H1 (cell line): ENCODE measurements at regions not wholly inside any gene's neighbourhood (a gene's known extent, or its start where the extent isn't known, plus 50 kb on each side); places are given as distances from the start of the nearest gene placed in this dataset.
A peak's percentile ranks its signal among the peaks of the same experiment; 100 is the strongest.

ENCODE experiments used
- CTCF ChIA-PET: fragments of 300-600 bp; sonication (Branson Sonifier 250); formaldehyde crosslinking; loops from one replicate; lab custom pipeline; 2021; ENCODE audit not compliant: partially characterized antibody; lab: Charles Lee
- POLR2A ChIA-PET: fragments of 300-600 bp; sonication (Branson Sonifier 250); formaldehyde crosslinking; loops from one replicate; lab custom pipeline; 2021; ENCODE audit warnings: inconsistent platforms; ENCODE audit not compliant: partially characterized antibody; lab: Charles Lee
- DNase-seq, 2 experiments: peaks; one replicate each; pipeline versions ENCODE4 v3.0.0 to v3.0.0-alpha.2; 2010 to 2022; ENCODE audit warnings: low spot score in 2 of 2, low read depth in 1 of 2, mixed read lengths in 1 of 2
- FAIRE-seq: peaks from 2 replicates; lab custom pipeline; 2011; peaks lifted over from hg19 to GRCh38; lab: Jason Lieb, UNC
- H2AFZ ChIP-seq: 2 replicates; pipeline ENCODE4 v1.8.1; 2012; ENCODE audit warnings: low read length, inconsistent platforms
- H2AK5ac ChIP-seq: 2 replicates; pipeline ENCODE4 v1.6.1; 2013; ENCODE audit warnings: low read depth, low read length
- H2BK120ac ChIP-seq: replicated peaks from 2 replicates; pipeline ENCODE3; 2013; ENCODE audit warnings: low read depth, low read length, inconsistent platforms
- H2BK12ac ChIP-seq: 2 replicates; pipeline ENCODE4 v1.6.1; 2013; ENCODE audit warnings: low read depth, low read length
- H2BK15ac ChIP-seq: 2 replicates; pipeline ENCODE4 v1.6.1; 2013; ENCODE audit warnings: low read length
- H2BK20ac ChIP-seq: 2 replicates; pipeline ENCODE4 v1.6.1; 2013; ENCODE audit warnings: low read length
- H2BK5ac ChIP-seq: 2 replicates; pipeline ENCODE4 v1.6.1; 2013; ENCODE audit warnings: low read depth, low read length
- H3K14ac ChIP-seq: 2 replicates; pipeline ENCODE4 v1.6.1; 2013; ENCODE audit warnings: inconsistent platforms; ENCODE audit not compliant: insufficient read length
- H3K18ac ChIP-seq: 2 replicates; pipeline ENCODE4 v1.6.1; 2013; ENCODE audit warnings: low read length; ENCODE audit errors: extremely low read depth
- H3K23ac ChIP-seq: 2 replicates; pipeline ENCODE4 v1.6.1; 2013; ENCODE audit warnings: inconsistent platforms; ENCODE audit not compliant: insufficient read length
- H3K23me2 ChIP-seq: 2 replicates; pipeline ENCODE4 v1.6.1; 2013; ENCODE audit warnings: low read depth, low read length
- H3K27ac ChIP-seq: 2 replicates; pipeline ENCODE4 v1.6.1; 2011; ENCODE audit warnings: low read depth, low read length, inconsistent platforms
- H3K27me3 ChIP-seq, 4 experiments: replicated peaks in 1 of 4; 1 replicate in 1 of 4; 2 replicates in 3 of 4; pipeline versions ENCODE4 v1.6.1 to v1.8.1; 2011 to 2013; ENCODE audit warnings: low read length in 3 of 4, mild to moderate bottlenecking in 3 of 4, inconsistent platforms in 2 of 4, mixed read lengths in 2 of 4, moderate library complexity in 1 of 4; ENCODE audit not compliant: control insufficient read depth in 3 of 4, insufficient read depth in 3 of 4; ENCODE audit errors: extremely low read depth in 1 of 4
- H3K36me3 ChIP-seq, 4 experiments: 2 replicates each; pipeline versions ENCODE4 v1.6.1 to v1.8.1; 2011 to 2013; ENCODE audit warnings: mild to moderate bottlenecking in 4 of 4, low read length in 3 of 4, moderate library complexity in 2 of 4, control low read depth in 1 of 4, inconsistent platforms in 1 of 4; ENCODE audit not compliant: insufficient read depth in 4 of 4, control insufficient read depth in 2 of 4
- H3K4ac ChIP-seq: replicated peaks from 2 replicates; pipeline ENCODE3; 2013; ENCODE audit warnings: low read length, low read depth, mixed read lengths, inconsistent platforms; ENCODE audit not compliant: insufficient read length
- H3K4me1 ChIP-seq, 4 experiments: replicated peaks in 1 of 4; 1 replicate in 1 of 4; 2 replicates in 3 of 4; pipeline versions ENCODE4 v1.6.1 to v1.8.1; 2011 to 2013; ENCODE audit warnings: low read length in 3 of 4, inconsistent platforms in 2 of 4, mixed read lengths in 1 of 4; ENCODE audit not compliant: insufficient read depth in 4 of 4, control insufficient read depth in 3 of 4
- H3K4me2 ChIP-seq, 2 experiments: 2 replicates each; pipeline versions ENCODE4 v1.6.1 to v1.8.1; 2011 to 2013; ENCODE audit warnings: low read depth in 2 of 2, low read length in 2 of 2, control low read depth in 1 of 2, inconsistent platforms in 1 of 2, mild to moderate bottlenecking in 1 of 2; ENCODE audit not compliant: insufficient read depth in 1 of 2
- H3K4me3 ChIP-seq, 4 experiments: fragments of 200-600, 300-600 bp in 1 of 4; sonication (generic), shearing (Covaris generic), sonication (Bioruptor Twin) in 1 of 4; 2 replicates each; pipeline versions ENCODE4 v1.5.1 to v1.8.1; 2011 to 2016; ENCODE audit warnings: low read length in 4 of 4, low read depth in 3 of 4, control low read depth in 2 of 4, inconsistent platforms in 2 of 4, mild to moderate bottlenecking in 2 of 4, mixed read lengths in 1 of 4, moderate library complexity in 1 of 4; ENCODE audit not compliant: insufficient read depth in 2 of 4; ENCODE audit errors: extremely low read depth in 1 of 4
- H3K56ac ChIP-seq: replicated peaks from 2 replicates; pipeline ENCODE3; 2013; ENCODE audit warnings: low read depth, mild to moderate bottlenecking, mixed read lengths, low read length, inconsistent platforms; ENCODE audit not compliant: insufficient read length
- H3K79me1 ChIP-seq: 2 replicates; pipeline ENCODE4 v1.6.1; 2013; ENCODE audit warnings: low read depth, low read length, control low read depth
- H3K79me2 ChIP-seq, 2 experiments: 2 replicates each; pipeline versions ENCODE4 v1.6.1 to v1.8.1; 2012 to 2013; ENCODE audit warnings: low read length in 2 of 2, mild to moderate bottlenecking in 2 of 2, inconsistent platforms in 1 of 2; ENCODE audit not compliant: insufficient read depth in 2 of 2, control insufficient read depth in 1 of 2
- H3K9ac ChIP-seq, 4 experiments: replicated peaks in 1 of 4; 1 replicate in 1 of 4; 2 replicates in 3 of 4; pipeline versions ENCODE4 v1.6.1 to v1.8.1; 2011 to 2013; ENCODE audit warnings: low read depth in 3 of 4, low read length in 3 of 4, control low read depth in 2 of 4, mild to moderate bottlenecking in 2 of 4, moderate library complexity in 2 of 4, inconsistent platforms in 1 of 4; ENCODE audit errors: extremely low read depth in 1 of 4
- H3K9me3 ChIP-seq, 2 experiments: 2 replicates each; pipeline versions ENCODE4 v1.6.1 to v1.8.1; 2012 to 2013; ENCODE audit warnings: mild to moderate bottlenecking in 2 of 2, moderate library complexity in 2 of 2, control low read depth in 1 of 2, inconsistent platforms in 1 of 2, low read depth in 1 of 2, low read length in 1 of 2, mixed read lengths in 1 of 2; ENCODE audit not compliant: insufficient read depth in 2 of 2
- H4K20me1 ChIP-seq, 2 experiments: replicated peaks in 1 of 2; 2 replicates each; pipeline versions ENCODE3 to v1.8.1; 2011 to 2013; ENCODE audit warnings: inconsistent platforms in 2 of 2, low read length in 2 of 2, mild to moderate bottlenecking in 1 of 2; ENCODE audit not compliant: insufficient read depth in 2 of 2, control insufficient read depth in 1 of 2
- H4K5ac ChIP-seq: 2 replicates; pipeline ENCODE4 v1.6.1; 2013; ENCODE audit warnings: low read length, low read depth, mixed read lengths, inconsistent platforms; ENCODE audit not compliant: insufficient read length
- H4K8ac ChIP-seq: 2 replicates; pipeline ENCODE4 v1.8.0; 2013; ENCODE audit warnings: mild to moderate bottlenecking, moderate library complexity, low read length, inconsistent platforms; ENCODE audit not compliant: insufficient read depth; ENCODE audit errors: extremely low read depth
- H4K91ac ChIP-seq: replicated peaks from 2 replicates; pipeline ENCODE3; 2013; ENCODE audit warnings: low read length, mixed read lengths, inconsistent platforms; ENCODE audit not compliant: insufficient read length
- CEBPB ChIP-seq: IDR thresholded peaks from 2 replicates; pipeline ENCODE4 v1.6.1; 2012; ENCODE audit warnings: low read depth, low read length
- CHD2 ChIP-seq: IDR thresholded peaks from 2 replicates; pipeline ENCODE4 v1.6.1; 2012; ENCODE audit warnings: low read length, improper control_type of control experiment
- E2F6 ChIP-seq: IDR thresholded peaks from 2 replicates; pipeline ENCODE4 v1.6.1; 2012; ENCODE audit warnings: inconsistent platforms
- EGR1 ChIP-seq: IDR thresholded peaks from 2 replicates; pipeline ENCODE4 v1.6.1; 2011; ENCODE audit warnings: low read depth, low read length, borderline replicate concordance
- GABPA ChIP-seq: IDR thresholded peaks from 2 replicates; pipeline ENCODE4 v1.6.1; 2011; ENCODE audit warnings: mild to moderate bottlenecking, low read length, moderate library complexity, borderline replicate concordance; ENCODE audit not compliant: insufficient read depth
- HDAC6 ChIP-seq: IDR thresholded peaks from one replicate; pipeline ENCODE4 v1.7.1; 2012; ENCODE audit warnings: low read depth, mild to moderate bottlenecking, inconsistent platforms, low read length, moderate library complexity
- JUN ChIP-seq: IDR thresholded peaks from 2 replicates; pipeline ENCODE4 v1.6.1; 2011; ENCODE audit warnings: low read depth, mild to moderate bottlenecking, improper control_type of control experiment, low read length
- POLR2A ChIP-seq, 2 experiments: IDR thresholded peaks; 1 replicate in 1 of 2; 2 replicates in 1 of 2; pipeline ENCODE4 v1.6.1; 2011; ENCODE audit warnings: low read depth in 2 of 2, low read length in 2 of 2, mild to moderate bottlenecking in 2 of 2; ENCODE audit errors: control extremely low read depth in 1 of 2
- RAD21 ChIP-seq, 2 experiments: IDR thresholded peaks in 1 of 2; conservative IDR thresholded peaks in 1 of 2; 2 replicates each; pipeline ENCODE4 v1.6.1; 2011; ENCODE audit warnings: low read depth in 2 of 2, low read length in 2 of 2, improper control_type of control experiment in 1 of 2, inconsistent platforms in 1 of 2, mild to moderate bottlenecking in 1 of 2, moderate library complexity in 1 of 2
- RFX5 ChIP-seq: IDR thresholded peaks from 2 replicates; pipeline ENCODE4 v1.6.1; 2011; ENCODE audit warnings: low read depth, low read length, improper control_type of control experiment, borderline replicate concordance
- RXRA ChIP-seq: IDR thresholded peaks from 2 replicates; pipeline ENCODE4 v1.6.1; 2011; ENCODE audit warnings: low read depth, mild to moderate bottlenecking, low read length, moderate library complexity; ENCODE audit not compliant: insufficient read depth
- SIRT6 ChIP-seq: IDR thresholded peaks from one replicate; pipeline ENCODE4 v1.7.1; 2012; ENCODE audit warnings: low read length, inconsistent platforms
- SRF ChIP-seq: IDR thresholded peaks from 2 replicates; pipeline ENCODE4 v1.6.1; 2011; ENCODE audit warnings: mild to moderate bottlenecking, low read depth, low read length, moderate library complexity
- SUZ12 ChIP-seq: fragments of 200-600 bp; sonication (generic); IDR thresholded peaks from 2 replicates; pipeline ENCODE4 v1.6.1; 2012; ENCODE audit warnings: mild to moderate bottlenecking, inconsistent platforms, low read length, moderate library complexity, mixed read lengths
- TAF1 ChIP-seq: IDR thresholded peaks from 2 replicates; pipeline ENCODE4 v1.6.1; 2011; ENCODE audit warnings: mild to moderate bottlenecking, low read depth, low read length
- WGBS, 2 experiments: shearing (Covaris generic) in 1 of 2; methylation state at CpG; one replicate each; pipeline versions ENCODE4 v1.1.6 to v1.1.7; 2013 to 2015; ENCODE audit warnings: low lambda C conversion rate in 2 of 2, mixed read lengths in 2 of 2, inconsistent platforms in 1 of 2, low coverage in 1 of 2, missing lambda C conversion rate in 1 of 2; ENCODE audit not compliant: insufficient replicate concordance in 2 of 2, insufficient coverage in 1 of 2, insufficient read length in 1 of 2; ENCODE audit errors: extremely low coverage in 1 of 2, missing lambda C conversion rate in 1 of 2; 5-methylcytosine and 5-hydroxymethylcytosine counted together

GRCh38 chr14:98700748-98701147 is 571.2 kb downstream of the BCL11B start:
- ChIA-PET POLR2A (no interaction called here), CTCF (interaction anchor here (0.6 to 1.3 kb wide), 3 partner anchors 10 to 563 kb away, joined by 3 to 7 read pairs (median 3); no protein-coding TSS in a partner anchor)
- Histone ChIP-seq H3K4ac (no peak overlapping the region), H4K91ac (no peak overlapping the region), H3K4me1 (peaks cover 0 to 2% (median under 1%) of the 10 kb centered on the region in 4 experiments; a peak in 3 of 7 replicates), H3K27ac (no peak overlapping the region), H2BK20ac (no peak overlapping the region), H2AFZ (peak overlapping the region; percentile 28; the same call in 1 of the 2 replicates), H3K79me2 (no peaks in the 10 kb centered on the region), H3K4me2 (no peak overlapping the region), H3K9me3 (no peaks in the 10 kb centered on the region), H3K79me1 (no peaks in the 10 kb centered on the region), H3K36me3 (no peaks in the 10 kb centered on the region), H2AK5ac (no peak overlapping the region), H3K27me3 (no peaks in the 10 kb centered on the region), H2BK120ac (no peak overlapping the region), H4K5ac (no peak overlapping the region), H3K23me2 (peaks cover 1% of the 10 kb centered on the region), H2BK12ac (no peak overlapping the region), H2BK15ac (no peak overlapping the region), H3K4me3 (no peak overlapping the region), H4K20me1 (no peaks in the 10 kb centered on the region), H4K8ac (no peak overlapping the region), H2BK5ac (no peak overlapping the region), H3K14ac (no peak overlapping the region), H3K56ac (no peak overlapping the region), H3K9ac (no peak overlapping the region), H3K23ac (no peak overlapping the region), H3K18ac (no peak overlapping the region)
- FAIRE-seq (no peak), DNase-seq (no peak)
- no peak for TF ChIP-seq SUZ12
- no peak for TF ChIP-seq SRF
- no peak for TF ChIP-seq EGR1
- no peak for TF ChIP-seq RXRA
- TF ChIP-seq JUN: no peak
- TF ChIP-seq GABPA: no peak
- no peak for TF ChIP-seq RFX5
- TF ChIP-seq SIRT6: no peak
- no peak for TF ChIP-seq TAF1
- TF ChIP-seq RAD21 (IDR thresholded peaks at IDR 0.05 in 1 of 2, conservative IDR thresholded peaks at IDR 0.05 in 1 of 2; ENCODE audit: low read depth in 2 of 2, low read length in 2 of 2): peak; percentile 9 to 28; a peak in 1 of 4 replicates
- TF ChIP-seq CEBPB: peak; percentile 90
- TF ChIP-seq E2F6: no peak
- TF ChIP-seq CHD2: no peak
- TF ChIP-seq POLR2A (IDR thresholded peaks at IDR 0.05; ENCODE audit: control extremely low read depth in 1 of 2, low read depth in 2 of 2, low read length in 2 of 2): no peak
- no peak for TF ChIP-seq HDAC6
- 93% methylated on average over 3 of the region's 3 CpGs; no CpG with 5 or more reads in 1 of the 2 experiments for WGBS, 2 experiments
